Cardiac muscle cell (in vitro differentiated cells and primary cell): ENCODE measurements at regions not wholly inside any gene's neighbourhood (a gene's known extent, or its start where the extent isn't known, plus 50 kb on each side); places are given as distances from the start of the nearest gene placed in this dataset.

Experiments used
- DNase-seq, 2 donors: peaks; one replicate each; pipeline versions ENCODE4 v3.0.0 to v3.0.0-alpha.2; 2010 to 2017; ENCODE audit warnings: low read depth in 1 of 2, low spot score in 1 of 2
- H3K27ac ChIP-seq: fragments of 200-600 bp; sonication (generic); 2 replicates; pipeline ENCODE4 v1.5.1; 2016
- H3K27me3 ChIP-seq: fragments of 200-600 bp; sonication (generic); 2 replicates; pipeline ENCODE4 v1.6.0; 2016; ENCODE audit warnings: control low read depth
- H3K36me3 ChIP-seq: fragments of 200-600 bp; sonication (generic); 2 replicates; pipeline ENCODE4 v1.5.1; 2016; ENCODE audit warnings: control low read depth
- H3K4me1 ChIP-seq: fragments of 200-600 bp; sonication (generic); 2 replicates; pipeline ENCODE4 v1.8.1; 2017; ENCODE audit warnings: low read depth, mild to moderate bottlenecking, mixed run types
- H3K4me3 ChIP-seq: fragments of 200-600 bp; sonication (generic); 2 replicates; pipeline ENCODE4 v1.5.1; 2016; ENCODE audit warnings: mild to moderate bottlenecking
- H3K9me3 ChIP-seq: fragments of 200-600 bp; sonication (generic); 2 replicates; pipeline ENCODE4 v1.5.1; 2017; ENCODE audit warnings: low read depth, mild to moderate bottlenecking, control low read depth
- CTCF ChIP-seq: IDR thresholded peaks from 2 replicates; pipeline ENCODE4 v1.5.1; 2012; ENCODE audit warnings: low read depth, mild to moderate bottlenecking, low read length

- no peak for DNase-seq
- Histone ChIP-seq H3K27ac (no peak overlapping the region), H3K27me3 (no peaks in the 10 kb centered on the region), H3K9me3 (no peaks in the 10 kb centered on the region), H3K36me3 (no peaks in the 10 kb centered on the region), H3K4me1 (peaks cover 6% of the 10 kb centered on the region), H3K4me3 (no peak overlapping the region)
- TF ChIP-seq CTCF: no peak
Observed at GRCh38 chr1:113259988-113260387, 130.3 kb upstream of the MAGI3 start.

- H3K36me3 ChIP-seq: no peaks in the 10 kb centered on the region
- no peaks in the 10 kb centered on the region for H3K27me3 ChIP-seq
- no peaks in the 10 kb centered on the region for H3K9me3 ChIP-seq
- H3K4me1 ChIP-seq: peaks cover 6% of the 10 kb centered on the region
- no peak overlapping the region for H3K4me3 ChIP-seq
- DNase-seq: no peak
- no peak for TF ChIP-seq CTCF
- H3K27ac ChIP-seq: no peak overlapping the region
Observed at GRCh38 chr1:113265196-113265595, 125.1 kb upstream of the MAGI3 start.

- peaks cover 6% of the 10 kb centered on the region for H3K4me1 ChIP-seq
- no peak overlapping the region for H3K27ac ChIP-seq
- no peaks in the 10 kb centered on the region for H3K27me3 ChIP-seq
- no peak for TF ChIP-seq CTCF
- H3K9me3 ChIP-seq: no peaks in the 10 kb centered on the region
- no peak for DNase-seq
- no peaks in the 10 kb centered on the region for H3K36me3 ChIP-seq
- H3K4me3 ChIP-seq: no peak overlapping the region
Observed at GRCh38 chr1:113266788-113267187, 123.5 kb upstream of the MAGI3 start.

- Histone ChIP-seq H3K4me1 (no peaks in the 10 kb centered on the region), H3K36me3 (no peaks in the 10 kb centered on the region), H3K27me3 (no peaks in the 10 kb centered on the region), H3K9me3 (no peaks in the 10 kb centered on the region), H3K4me3 (no peak overlapping the region), H3K27ac (no peak overlapping the region)
- no peak for DNase-seq
- no peak for TF ChIP-seq CTCF
Observed at GRCh38 chr1:113269168-113269963, 120.9 kb upstream of the MAGI3 start.

- DNase-seq: no peak
- no peak for TF ChIP-seq CTCF
- Histone ChIP-seq H3K4me3 (no peak overlapping the region), H3K27ac (no peak overlapping the region), H3K9me3 (no peaks in the 10 kb centered on the region), H3K27me3 (no peaks in the 10 kb centered on the region), H3K36me3 (no peaks in the 10 kb centered on the region), H3K4me1 (peaks cover 7% of the 10 kb centered on the region)
Observed at GRCh38 chr1:113271039-113271438, 119.3 kb upstream of the MAGI3 start.

- H3K36me3 ChIP-seq: no peaks in the 10 kb centered on the region
- H3K9me3 ChIP-seq: no peaks in the 10 kb centered on the region
- no peak for DNase-seq
- peaks cover 24% of the 10 kb centered on the region for H3K4me1 ChIP-seq
- no peak overlapping the region for H3K27ac ChIP-seq
- TF ChIP-seq CTCF: no peak
- no peaks in the 10 kb centered on the region for H3K27me3 ChIP-seq
- no peak overlapping the region for H3K4me3 ChIP-seq
Observed at GRCh38 chr1:113275083-113275482, 115.2 kb upstream of the MAGI3 start.
